Body of pancreas (tissue), 4 donors: ENCODE measurements at regions not wholly inside any gene's neighbourhood (a gene's known extent, or its start where the extent isn't known, plus 50 kb on each side); places are given as distances from the start of the nearest gene placed in this dataset.

Experiments used
- CTCF ChIP-seq, 7 experiments: fragments of 450-650 bp in 4 of 7; fragments of 200-600 bp in 3 of 7; sonication (generic) in 3 of 7; IDR thresholded peaks; one replicate each; pipeline ENCODE4 v1.5.1; 2016 to 2019; ENCODE audit warnings: antibody characterized with exemption in 7 of 7
- POLR2A ChIP-seq, 3 donors: fragments of 450-650 bp; IDR thresholded peaks; one replicate each; pipeline ENCODE4 v1.6.1; 2016; ENCODE audit warnings: antibody characterized with exemption in 3 of 3, mild to moderate bottlenecking in 2 of 3

GRCh38 chr14:104280085-104280901 is 141.9 kb downstream of the KIF26A start:
- no peak for TF ChIP-seq CTCF (IDR thresholded peaks at IDR 0.05)
- TF ChIP-seq POLR2A (IDR thresholded peaks at IDR 0.05) = no peak
